ENCODE measurements at regions not wholly inside any gene's neighbourhood (a gene's known extent, or its start where the extent isn't known, plus 50 kb on each side); places are given as distances from the start of the nearest gene placed in this dataset.

DNA sequence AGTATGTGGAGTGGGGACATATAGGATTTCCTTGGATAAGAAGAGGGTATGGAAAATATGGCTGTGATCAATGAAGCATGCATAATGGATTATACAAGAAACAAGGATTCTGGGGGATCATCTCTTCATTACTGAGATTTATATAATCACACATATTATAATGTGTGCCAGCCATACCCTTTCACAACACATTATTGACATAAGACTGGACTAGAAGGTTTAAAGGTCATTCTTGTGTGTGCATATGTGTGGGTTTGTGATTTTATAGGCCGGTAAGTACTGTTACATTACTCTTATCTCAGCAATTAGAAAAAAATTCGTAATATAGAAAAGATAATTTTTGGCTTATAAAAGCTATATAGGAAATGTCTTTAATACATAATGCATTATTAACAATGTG, 62.2 kb upstream of the DCC start:
- Histone ChIP-seq H3K79me1 (ENCODE audit: low read depth, low read length) (no peaks in the 10 kb centered on the region), H4K91ac (replicated peaks; ENCODE audit: insufficient read length, low read length) (no peak overlapping the region), H2AFZ (ENCODE audit: low read length) (no peak overlapping the region), H3K23me2 (ENCODE audit: low read depth, low read length) (no peaks in the 10 kb centered on the region), H3K9ac (replicated peaks in 1 of 4; ENCODE audit: extremely low read depth in 1 of 4, low read depth in 3 of 4, low read length in 3 of 4) (no peak overlapping the region), H4K5ac (ENCODE audit: insufficient read length, low read depth, low read length) (no peak overlapping the region), H2BK15ac (ENCODE audit: low read length) (no peak overlapping the region), H3K9me3 (ENCODE audit: insufficient read depth in 2 of 2, low read depth in 1 of 2, low read length in 1 of 2) (no peaks in the 10 kb centered on the region), H3K4me1 (replicated peaks in 1 of 4; ENCODE audit: control insufficient read depth in 3 of 4, insufficient read depth in 4 of 4, low read length in 3 of 4) (no peaks in the 10 kb centered on the region), H3K23ac (ENCODE audit: insufficient read length) (no peak overlapping the region), H3K14ac (ENCODE audit: insufficient read length) (no peak overlapping the region), H3K27me3 (replicated peaks in 1 of 4; ENCODE audit: control insufficient read depth in 3 of 4, extremely low read depth in 1 of 4, insufficient read depth in 3 of 4, low read length in 3 of 4) (no peaks in the 10 kb centered on the region), H3K56ac (replicated peaks; ENCODE audit: insufficient read length, low read depth, low read length) (no peak overlapping the region), H2BK12ac (ENCODE audit: low read depth, low read length) (no peak overlapping the region), H4K20me1 (replicated peaks in 1 of 2; ENCODE audit: control insufficient read depth in 1 of 2, insufficient read depth in 2 of 2, low read length in 2 of 2) (no peaks in the 10 kb centered on the region), H3K79me2 (ENCODE audit: control insufficient read depth in 1 of 2, insufficient read depth in 2 of 2, low read length in 2 of 2) (no peaks in the 10 kb centered on the region), H3K27ac (ENCODE audit: low read depth, low read length) (no peak overlapping the region), H3K18ac (ENCODE audit: extremely low read depth, low read length) (no peak overlapping the region), H3K4me2 (ENCODE audit: insufficient read depth in 1 of 2, low read depth in 2 of 2, low read length in 2 of 2) (no peak overlapping the region), H2BK5ac (ENCODE audit: low read depth, low read length) (no peak overlapping the region), H3K36me3 (ENCODE audit: control insufficient read depth in 2 of 4, insufficient read depth in 4 of 4, low read length in 3 of 4) (no peaks in the 10 kb centered on the region), H2BK20ac (ENCODE audit: low read length) (no peak overlapping the region), H2BK120ac (replicated peaks; ENCODE audit: low read depth, low read length) (no peak overlapping the region), H2AK5ac (ENCODE audit: low read depth, low read length) (no peak overlapping the region), H4K8ac (ENCODE audit: extremely low read depth, insufficient read depth, low read length) (no peak overlapping the region), H3K4me3 (ENCODE audit: extremely low read depth in 1 of 4, insufficient read depth in 2 of 4, low read depth in 3 of 4, low read length in 4 of 4) (no peak overlapping the region), H3K4ac (replicated peaks; ENCODE audit: insufficient read length, low read depth, low read length) (no peak overlapping the region)
- ChIA-PET CTCF (ENCODE audit: partially characterized antibody) (no interaction called here), POLR2A (ENCODE audit: partially characterized antibody) (no interaction called here)
- WGBS, 2 experiments (ENCODE audit: extremely low coverage in 1 of 2, insufficient coverage in 1 of 2, insufficient read length in 1 of 2, insufficient replicate concordance in 2 of 2, low coverage in 1 of 2, low lambda C conversion rate in 2 of 2, missing lambda C conversion rate in 1 of 2), result 91% methylated on average over 2 of the region's 2 CpGs; no CpG with 5 or more reads in 1 of the 2 experiments
- DNase-seq (ENCODE audit: low read depth in 1 of 2, low spot score in 2 of 2) (no peak), FAIRE-seq (no peak)
- TF ChIP-seq CHD2 (IDR thresholded peaks at IDR 0.05; ENCODE audit: low read length) (no peak), RFX5 (IDR thresholded peaks at IDR 0.05; ENCODE audit: borderline replicate concordance, low read depth, low read length) (no peak), GTF2F1 (IDR thresholded peaks at IDR 0.05; ENCODE audit: borderline replicate concordance, low read depth, low read length) (no peak), CBX8 (IDR thresholded peaks at IDR 0.05; ENCODE audit: borderline replicate concordance, low read depth, low read length) (no peak), YY1 (IDR thresholded peaks at IDR 0.05; ENCODE audit: low read depth, low read length) (no peak), RBBP5 (IDR thresholded peaks at IDR 0.05; ENCODE audit: borderline replicate concordance, low read depth, low read length) (no peak), EZH2 (IDR thresholded peaks at IDR 0.05; ENCODE audit: low read depth, low read length, severe bottlenecking) (no peak), CBX5 (IDR thresholded peaks at IDR 0.05; ENCODE audit: low read depth, low read length) (no peak), CTBP2 (IDR thresholded peaks at IDR 0.05; ENCODE audit: borderline replicate concordance, insufficient read depth, insufficient read length, low read length) (no peak), KDM4A (IDR thresholded peaks at IDR 0.05; ENCODE audit: low read depth, low read length, severe bottlenecking) (no peak), TBP (IDR thresholded peaks at IDR 0.05; ENCODE audit: low read depth, low read length) (no peak), TAF1 (IDR thresholded peaks at IDR 0.05; ENCODE audit: low read depth, low read length) (no peak), CHD1 (IDR thresholded peaks at IDR 0.05; ENCODE audit: low read depth, low read length) (no peak), RNF2 (IDR thresholded peaks at IDR 0.05; ENCODE audit: borderline replicate concordance, low read depth, low read length, missing control alignments, poor library complexity, severe bottlenecking) (no peak), SIX5 (IDR thresholded peaks at IDR 0.05; ENCODE audit: low read depth, low read length) (no peak)
